B cell (primary cell): ENCODE measurements at regions not wholly inside any gene's neighbourhood (a gene's known extent, or its start where the extent isn't known, plus 50 kb on each side); places are given as distances from the start of the nearest gene placed in this dataset.

ENCODE experiments used
- ATAC-seq: fragments of 200-7000 bp; cut with Tn5 transposase; one replicate; pipeline ENCODE4 v1.10.0; 2021; ENCODE audit warnings: low read depth, mild to moderate bottlenecking, moderate number of reproducible peaks, moderate library complexity
- CTCF ChIA-PET: fragments of 350-600 bp; sonication (Branson Sonifier 250); formaldehyde crosslinking; loops from one replicate; lab custom pipeline; 2021; ENCODE audit warnings: antibody characterized with exemption, inconsistent platforms; lab: Charles Lee
- POLR2A ChIA-PET: fragments of 350-600 bp; sonication (Branson Sonifier 250); formaldehyde crosslinking; loops from one replicate; lab custom pipeline; 2021; ENCODE audit warnings: antibody characterized with exemption; lab: Charles Lee
- DNase-seq: peaks from one replicate; pipeline ENCODE4 v3.0.0; 2013
- H2AFZ ChIP-seq: 2 replicates; pipeline ENCODE4 v1.6.1; 2012; ENCODE audit warnings: mild to moderate bottlenecking, low read depth, low read length; ENCODE audit not compliant: insufficient read depth, poor library complexity, severe bottlenecking
- H3K27ac ChIP-seq, 2 donors: 1 replicate in 1 of 2; 2 replicates in 1 of 2; pipeline ENCODE4 v1.5.1; 2012 to 2013; ENCODE audit warnings: low read length in 2 of 2, mild to moderate bottlenecking in 2 of 2, moderate library complexity in 1 of 2
- H3K27me3 ChIP-seq, 4 experiments: fragments of 200-600 bp in 1 of 4; sonication (generic) in 1 of 4; replicated peaks in 1 of 4; 1 replicate in 2 of 4; 2 replicates in 2 of 4; pipeline versions ENCODE4 v1.6.1 to v1.7.0; 2013 to 2016; ENCODE audit warnings: low read length in 3 of 4, mild to moderate bottlenecking in 2 of 4, mixed read lengths in 1 of 4, moderate library complexity in 1 of 4; ENCODE audit not compliant: insufficient read depth in 4 of 4, control insufficient read depth in 3 of 4; ENCODE audit errors: control extremely low read depth in 1 of 4
- H3K36me3 ChIP-seq, 2 experiments: replicated peaks in 1 of 2; 1 replicate in 1 of 2; 2 replicates in 1 of 2; pipeline versions ENCODE4 v1.6.1 to v1.7.1; 2013; ENCODE audit warnings: low read length in 1 of 2; ENCODE audit not compliant: insufficient read depth in 2 of 2, control insufficient read depth in 1 of 2; ENCODE audit errors: control extremely low read depth in 1 of 2, extremely low read depth in 1 of 2
- H3K4me1 ChIP-seq, 2 donors: fragments of 200-600 bp in 1 of 2; sonication (generic) in 1 of 2; 1 replicate in 1 of 2; 2 replicates in 1 of 2; pipeline versions ENCODE4 v1.5.1 to v1.6.1; 2013 to 2017; ENCODE audit warnings: low read length in 2 of 2; ENCODE audit not compliant: control insufficient read depth in 2 of 2, insufficient read depth in 2 of 2
- H3K4me2 ChIP-seq: replicated peaks from 2 replicates; pipeline ENCODE3; 2012; ENCODE audit warnings: mild to moderate bottlenecking, low read depth, low read length; ENCODE audit not compliant: poor library complexity, severe bottlenecking
- H3K4me3 ChIP-seq, 5 experiments: fragments of 200-600 bp in 1 of 5; sonication (generic) in 1 of 5; 1 replicate in 3 of 5; 2 replicates in 2 of 5; pipeline versions ENCODE4 v1.5.1 to v1.7.0; 2011 to 2016; ENCODE audit warnings: low read length in 4 of 5, mild to moderate bottlenecking in 4 of 5, low read depth in 2 of 5, control low read depth in 1 of 5, moderate library complexity in 1 of 5; ENCODE audit not compliant: insufficient read depth in 1 of 5; ENCODE audit errors: control extremely low read depth in 1 of 5, extremely low read depth in 1 of 5
- H3K79me2 ChIP-seq: fragments of 200-600 bp; sonication (generic); one replicate; pipeline ENCODE4 v1.6.0; 2016; ENCODE audit warnings: low read length; ENCODE audit not compliant: control insufficient read depth, insufficient read depth
- H3K9ac ChIP-seq: fragments of 200-600 bp; sonication (generic); 2 replicates; pipeline ENCODE4 v1.6.1; 2017; ENCODE audit warnings: mild to moderate bottlenecking, low read length, moderate library complexity
- H3K9me3 ChIP-seq, 3 donors: one replicate each; pipeline versions ENCODE4 v1.6.1 to v1.7.1; 2013; ENCODE audit warnings: low read length in 2 of 3; ENCODE audit not compliant: control insufficient read depth in 2 of 3, insufficient read depth in 1 of 3; ENCODE audit errors: control extremely low read depth in 1 of 3
- H4K20me1 ChIP-seq: 2 replicates; pipeline ENCODE4 v1.6.0; 2012; ENCODE audit warnings: mild to moderate bottlenecking, low read length; ENCODE audit not compliant: insufficient read depth, control insufficient read depth, poor library complexity, severe bottlenecking
- H3K27ac Mint-ChIP-seq: one replicate; pipeline ENCODE4 v1.8.0; 2021; ENCODE audit warnings: mixed read lengths
- H3K27me3 Mint-ChIP-seq: one replicate; pipeline ENCODE4 v1.8.0; 2021; ENCODE audit warnings: mixed read lengths
- H3K4me1 Mint-ChIP-seq: one replicate; pipeline ENCODE4 v1.8.0; 2021; ENCODE audit warnings: mixed read lengths
- H3K4me3 Mint-ChIP-seq: one replicate; pipeline ENCODE4 v1.8.0; 2021; ENCODE audit warnings: mixed read lengths
- H3K9me3 Mint-ChIP-seq: one replicate; pipeline ENCODE4 v1.8.0; 2022; ENCODE audit warnings: mixed read lengths; ENCODE audit not compliant: insufficient read depth
- EZH2 ChIP-seq: IDR thresholded peaks from 2 replicates; pipeline ENCODE4 v1.6.1; 2012; ENCODE audit warnings: borderline replicate concordance, low read depth, mild to moderate bottlenecking, moderate library complexity, low read length; ENCODE audit not compliant: insufficient read depth, poor library complexity, severe bottlenecking
- whole genome bisulfite sequencing: methylation state at CpG from one replicate; pipeline ENCODE4 v1.1.5; 2013; ENCODE audit warnings: missing lambda C conversion rate; ENCODE audit not compliant: insufficient coverage; 5-methylcytosine and 5-hydroxymethylcytosine counted together
- intact Hi-C: fragments of 100-400 bp; cut with micrococcal nuclease; formaldehyde crosslinking; loops from one replicate; pipeline ENCODE4 v1.10.0; 2022
- TF ChIP-seq, protein P1 (sequence below): fragments of 200-600 bp; IDR thresholded peaks from one replicate; pipeline ENCODE4 v1.8.0; 2022; ENCODE audit warnings: antibody characterized with exemption, mild to moderate bottlenecking

DNA sequence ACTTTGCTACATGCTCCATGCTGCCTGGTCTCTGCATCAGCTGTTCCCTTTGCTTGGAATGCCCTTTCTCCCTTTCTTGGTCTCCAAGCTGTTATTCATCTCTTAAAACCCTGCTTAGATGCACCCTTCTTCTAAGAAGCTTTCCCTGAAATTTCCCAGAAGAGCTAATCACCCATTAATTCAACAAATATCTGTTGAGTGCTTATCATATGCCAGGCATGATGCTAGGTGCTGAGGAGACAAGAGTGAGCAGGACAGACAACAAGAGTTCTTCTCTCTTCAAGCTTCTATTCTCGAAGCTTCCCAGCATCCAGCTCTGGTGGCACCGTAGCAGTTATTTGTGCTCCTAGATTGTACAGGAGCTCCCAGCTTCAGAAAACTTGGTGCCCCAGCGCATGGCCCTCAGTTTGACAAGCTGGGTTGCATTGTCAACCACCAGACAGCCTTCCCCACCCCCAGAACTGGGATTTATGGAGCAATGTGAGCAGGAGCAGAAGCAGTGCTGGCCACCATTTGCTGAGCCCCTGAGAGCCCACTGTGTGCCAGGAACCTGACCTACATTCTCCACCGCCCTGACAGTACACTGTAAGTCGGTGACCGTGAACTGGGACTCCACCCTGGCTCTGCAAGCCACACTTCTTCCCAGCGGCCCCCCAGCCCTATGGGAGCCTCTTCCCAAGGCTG, 68.0 kb upstream of the ACOT11 start:
- peaks cover 43 to 60% of the 10 kb centered on the region in 2 donors for H3K4me1 ChIP-seq
- POLR2A ChIA-PET, result interaction anchor here (0.6 kb wide), 1 partner anchor 73 kb away, joined by 3 read pairs; no protein-coding TSS in a partner anchor
- Mint-ChIP-seq H3K27ac (peak overlapping the region; percentile 74), H3K4me3 (no peak overlapping the region), H3K27me3 (no peaks in the 10 kb centered on the region), H3K4me1 (peaks cover 53% of the 10 kb centered on the region), H3K9me3 (no peaks in the 10 kb centered on the region)
- 43% methylated on average over 7 of the region's 7 CpGs for WGBS
- H2AFZ ChIP-seq, result peak overlapping the region; percentile 65
- H3K27me3 ChIP-seq, result peaks cover 0 to 9% (median 0%) of the 10 kb centered on the region in 4 experiments
- ATAC-seq, result no peak
- no peaks in the 10 kb centered on the region for H3K9me3 ChIP-seq
- DNase-seq, result no peak
- H3K79me2 ChIP-seq, result no peaks in the 10 kb centered on the region
- no peaks in the 10 kb centered on the region for H3K36me3 ChIP-seq
- peak overlapping the region; percentile 61 for H3K4me2 ChIP-seq
- H3K27ac ChIP-seq, result peak overlapping the region; percentile 41 to 50
- CTCF ChIA-PET, result interaction anchor here (1.2 to 2.4 kb wide), 3 partner anchors 9 to 168 kb away, joined by 3 to 14 read pairs (median 4); no protein-coding TSS in a partner anchor
- TF ChIP-seq, protein P1, sequence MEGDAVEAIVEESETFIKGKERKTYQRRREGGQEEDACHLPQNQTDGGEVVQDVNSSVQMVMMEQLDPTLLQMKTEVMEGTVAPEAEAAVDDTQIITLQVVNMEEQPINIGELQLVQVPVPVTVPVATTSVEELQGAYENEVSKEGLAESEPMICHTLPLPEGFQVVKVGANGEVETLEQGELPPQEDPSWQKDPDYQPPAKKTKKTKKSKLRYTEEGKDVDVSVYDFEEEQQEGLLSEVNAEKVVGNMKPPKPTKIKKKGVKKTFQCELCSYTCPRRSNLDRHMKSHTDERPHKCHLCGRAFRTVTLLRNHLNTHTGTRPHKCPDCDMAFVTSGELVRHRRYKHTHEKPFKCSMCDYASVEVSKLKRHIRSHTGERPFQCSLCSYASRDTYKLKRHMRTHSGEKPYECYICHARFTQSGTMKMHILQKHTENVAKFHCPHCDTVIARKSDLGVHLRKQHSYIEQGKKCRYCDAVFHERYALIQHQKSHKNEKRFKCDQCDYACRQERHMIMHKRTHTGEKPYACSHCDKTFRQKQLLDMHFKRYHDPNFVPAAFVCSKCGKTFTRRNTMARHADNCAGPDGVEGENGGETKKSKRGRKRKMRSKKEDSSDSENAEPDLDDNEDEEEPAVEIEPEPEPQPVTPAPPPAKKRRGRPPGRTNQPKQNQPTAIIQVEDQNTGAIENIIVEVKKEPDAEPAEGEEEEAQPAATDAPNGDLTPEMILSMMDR, result no peak
- TF ChIP-seq EZH2, result no peak
- no peaks in the 10 kb centered on the region for H4K20me1 ChIP-seq
- no peak overlapping the region for H3K9ac ChIP-seq
- intact Hi-C loops, result no loop called here
- H3K4me3 ChIP-seq, result no peak overlapping the region

- H3K27ac ChIP-seq, result no peak overlapping the region
- ATAC-seq, result no peak
- H3K9me3 ChIP-seq, result no peaks in the 10 kb centered on the region
- no peaks in the 10 kb centered on the region for H4K20me1 ChIP-seq
- H3K9ac ChIP-seq, result no peak overlapping the region
- Mint-ChIP-seq H3K4me1 (peaks cover 57% of the 10 kb centered on the region), H3K9me3 (no peaks in the 10 kb centered on the region), H3K27ac (no peak overlapping the region), H3K4me3 (no peak overlapping the region), H3K27me3 (peaks cover 2% of the 10 kb centered on the region)
- DNase-seq, result no peak
- CTCF ChIA-PET, result interaction anchor here (1.2 to 2.4 kb wide), 2 partner anchors 10 to 72 kb away, joined by 3 to 14 read pairs; no protein-coding TSS in a partner anchor
- no peak for TF ChIP-seq EZH2
- peaks cover 0 to 14% (median 1%) of the 10 kb centered on the region in 4 experiments for H3K27me3 ChIP-seq
- H3K79me2 ChIP-seq, result no peaks in the 10 kb centered on the region
- H3K36me3 ChIP-seq, result no peaks in the 10 kb centered on the region
- no peak overlapping the region for H2AFZ ChIP-seq
- H3K4me1 ChIP-seq, result peaks cover 49 to 65% of the 10 kb centered on the region in 2 donors
- WGBS, result 93% methylated on average over 2 of the region's 5 CpGs
- POLR2A ChIA-PET, result no interaction called here
- H3K4me2 ChIP-seq, result no peak overlapping the region
- intact Hi-C loops, result no loop called here
- H3K4me3 ChIP-seq, result no peak overlapping the region
These were observed 68.8 kb upstream of the ACOT11 start for GRCh38 chr1:54479251-54479650.
